Vagina (tissue), 2 donors: ENCODE measurements at regions not wholly inside any gene's neighbourhood (a gene's known extent, or its start where the extent isn't known, plus 50 kb on each side); places are given as distances from the start of the nearest gene placed in this dataset.

Experiments
- DNase-seq, 2 donors: peaks; one replicate each; pipeline ENCODE4 v3.0.0-alpha.2; 2017; ENCODE audit errors: extremely low spot score in 2 of 2
- H3K27ac ChIP-seq: fragments of 200-600 bp; sonication (generic); one replicate; pipeline ENCODE4 v1.5.1; 2019
- H3K27me3 ChIP-seq: fragments of 200-600 bp; sonication (generic); one replicate; pipeline ENCODE4 v1.5.1; 2019
- H3K36me3 ChIP-seq, 2 donors: fragments of 200-600 bp; sonication (generic); one replicate each; pipeline ENCODE4 v1.5.1; 2017 to 2019
- H3K4me1 ChIP-seq: fragments of 200-600 bp; sonication (generic); one replicate; pipeline ENCODE4 v1.5.1; 2019
- H3K4me3 ChIP-seq, 2 donors: fragments of 200-600 bp; sonication (generic); 1 replicate in 1 of 2; 2 replicates in 1 of 2; pipeline ENCODE4 v1.5.1; 2016 to 2019
- H3K9me3 ChIP-seq: fragments of 200-600 bp; sonication (generic); one replicate; pipeline ENCODE4 v1.5.1; 2019
- POLR2A ChIP-seq, 2 donors: fragments of 450-650 bp; IDR thresholded peaks; one replicate each; pipeline ENCODE4 v1.6.1; 2017; ENCODE audit warnings: antibody characterized with exemption in 2 of 2, mild to moderate bottlenecking in 2 of 2, moderate library complexity in 2 of 2
- POLR2AphosphoS5 ChIP-seq, 2 donors: sonication (generic); formaldehyde crosslinking; IDR thresholded peaks; one replicate each; pipeline ENCODE4 v1.9.0; 2017; ENCODE audit warnings: antibody characterized with exemption in 2 of 2, mild to moderate bottlenecking in 2 of 2, low read depth in 1 of 2; ENCODE audit not compliant: insufficient read depth in 1 of 2
- intact Hi-C: fragments of 100-400 bp; cut with DNase I; formaldehyde crosslinking; loops from one replicate; pipeline ENCODE4 v1.15.1; 2023
- TF ChIP-seq, protein P1 (sequence below), 3 experiments: fragments of 450-650 bp in 2 of 3; fragments of 200-600 bp in 1 of 3; sonication (generic) in 1 of 3; IDR thresholded peaks; one replicate each; pipeline ENCODE4 v1.5.1; 2017 to 2019; ENCODE audit warnings: antibody characterized with exemption in 3 of 3, mild to moderate bottlenecking in 2 of 3, moderate library complexity in 2 of 3

DNA sequence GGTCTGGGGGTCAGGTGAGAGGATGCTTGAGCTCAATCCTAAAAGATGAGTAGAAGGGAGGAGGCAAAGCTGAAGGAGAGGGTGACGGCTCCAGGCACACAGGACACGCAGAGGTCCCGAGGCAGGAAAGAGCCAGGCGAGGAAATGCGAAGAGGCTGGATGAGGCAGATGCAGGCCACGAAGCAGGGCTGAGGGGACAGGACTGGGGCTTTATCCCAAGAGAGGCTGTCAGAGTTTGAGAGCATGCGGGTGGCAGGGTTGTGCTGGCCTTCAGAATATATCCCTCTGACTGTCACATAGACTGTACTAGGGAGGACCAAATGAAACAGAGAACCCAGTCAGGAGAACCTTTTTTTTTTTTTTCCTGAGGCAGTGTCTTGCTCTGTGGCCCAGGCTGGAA, 100.2 kb downstream of the RMI2 start:
- TF ChIP-seq POLR2A (IDR thresholded peaks at IDR 0.05) (no peak), POLR2AphosphoS5 (IDR thresholded peaks at IDR 0.05; ENCODE audit: insufficient read depth in 1 of 2, low read depth in 1 of 2) (no peak)
- TF ChIP-seq, protein P1, sequence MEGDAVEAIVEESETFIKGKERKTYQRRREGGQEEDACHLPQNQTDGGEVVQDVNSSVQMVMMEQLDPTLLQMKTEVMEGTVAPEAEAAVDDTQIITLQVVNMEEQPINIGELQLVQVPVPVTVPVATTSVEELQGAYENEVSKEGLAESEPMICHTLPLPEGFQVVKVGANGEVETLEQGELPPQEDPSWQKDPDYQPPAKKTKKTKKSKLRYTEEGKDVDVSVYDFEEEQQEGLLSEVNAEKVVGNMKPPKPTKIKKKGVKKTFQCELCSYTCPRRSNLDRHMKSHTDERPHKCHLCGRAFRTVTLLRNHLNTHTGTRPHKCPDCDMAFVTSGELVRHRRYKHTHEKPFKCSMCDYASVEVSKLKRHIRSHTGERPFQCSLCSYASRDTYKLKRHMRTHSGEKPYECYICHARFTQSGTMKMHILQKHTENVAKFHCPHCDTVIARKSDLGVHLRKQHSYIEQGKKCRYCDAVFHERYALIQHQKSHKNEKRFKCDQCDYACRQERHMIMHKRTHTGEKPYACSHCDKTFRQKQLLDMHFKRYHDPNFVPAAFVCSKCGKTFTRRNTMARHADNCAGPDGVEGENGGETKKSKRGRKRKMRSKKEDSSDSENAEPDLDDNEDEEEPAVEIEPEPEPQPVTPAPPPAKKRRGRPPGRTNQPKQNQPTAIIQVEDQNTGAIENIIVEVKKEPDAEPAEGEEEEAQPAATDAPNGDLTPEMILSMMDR (IDR thresholded peaks at IDR 0.05) = no peak
- intact Hi-C loops = no loop called here
- no peak for DNase-seq
- Histone ChIP-seq H3K27ac (no peak overlapping the region), H3K4me3 (no peak overlapping the region), H3K27me3 (no peaks in the 10 kb centered on the region), H3K36me3 (no peaks in the 10 kb centered on the region), H3K4me1 (no peaks in the 10 kb centered on the region), H3K9me3 (peaks cover 1% of the 10 kb centered on the region)

DNA sequence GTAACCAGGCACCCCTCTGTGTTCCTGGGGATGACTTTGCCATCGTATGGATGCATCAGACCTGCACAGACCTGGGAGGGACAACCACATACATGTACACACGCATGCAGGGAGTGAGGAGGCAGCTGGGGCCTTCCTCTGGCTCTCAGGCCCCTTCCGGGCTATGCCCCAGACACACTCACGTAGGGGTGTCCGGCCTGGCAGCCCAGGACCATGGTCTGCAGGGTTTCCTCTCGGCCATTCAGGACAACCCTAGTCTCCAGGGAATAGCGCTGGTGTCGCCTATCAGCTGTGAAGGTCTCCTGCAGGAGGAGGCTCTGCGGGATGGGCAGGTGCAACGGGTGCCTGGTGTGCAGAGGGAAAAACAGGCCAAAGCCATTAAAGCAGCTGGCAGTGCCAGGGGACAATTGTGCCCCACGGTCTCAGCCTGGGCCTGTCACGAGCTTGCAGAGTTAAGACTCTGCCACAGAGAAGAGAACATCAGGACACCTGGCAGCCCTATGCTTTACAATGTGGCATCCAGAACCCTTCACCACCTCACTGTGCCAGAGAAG, 101.4 kb downstream of the RMI2 start:
- Histone ChIP-seq H3K9me3 (no peaks in the 10 kb centered on the region), H3K27me3 (no peaks in the 10 kb centered on the region), H3K4me1 (no peaks in the 10 kb centered on the region), H3K27ac (no peak overlapping the region), H3K36me3 (no peaks in the 10 kb centered on the region), H3K4me3 (no peak overlapping the region)
- DNase-seq = no peak
- intact Hi-C loops = no loop called here
- TF ChIP-seq POLR2AphosphoS5 (IDR thresholded peaks at IDR 0.05; ENCODE audit: insufficient read depth in 1 of 2, low read depth in 1 of 2) = no peak

DNA sequence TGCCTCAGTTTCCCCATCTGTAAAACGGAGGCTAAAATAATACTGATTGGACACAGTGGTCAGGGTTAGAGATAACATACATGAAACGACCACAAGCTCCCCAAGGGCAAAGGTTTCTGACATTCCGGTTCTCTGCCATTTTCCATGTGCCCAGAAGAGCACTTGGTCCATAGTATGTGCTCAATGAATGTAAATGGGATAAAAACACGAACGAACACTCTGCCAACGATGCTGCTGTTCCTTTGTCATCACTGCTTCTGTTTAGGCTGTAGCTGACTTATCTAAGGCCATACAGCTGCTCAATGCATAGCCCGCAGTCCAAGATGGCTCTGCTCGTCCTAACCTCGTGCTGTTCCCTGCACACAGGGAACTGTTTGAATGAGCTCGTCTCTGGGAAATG, 102.0 kb downstream of the RMI2 start:
- no peak overlapping the region for H3K27ac ChIP-seq
- H3K9me3 ChIP-seq = no peaks in the 10 kb centered on the region
- intact Hi-C loops = no loop called here
- no peaks in the 10 kb centered on the region for H3K27me3 ChIP-seq
- H3K36me3 ChIP-seq = no peaks in the 10 kb centered on the region
- TF ChIP-seq POLR2AphosphoS5 (IDR thresholded peaks at IDR 0.05; ENCODE audit: insufficient read depth in 1 of 2, low read depth in 1 of 2) (no peak), POLR2A (IDR thresholded peaks at IDR 0.05) (no peak)
- TF ChIP-seq, protein P1 (IDR thresholded peaks at IDR 0.05) = no peak
- DNase-seq = no peak
- peaks cover 1% of the 10 kb centered on the region for H3K4me1 ChIP-seq
- no peak overlapping the region for H3K4me3 ChIP-seq

DNA sequence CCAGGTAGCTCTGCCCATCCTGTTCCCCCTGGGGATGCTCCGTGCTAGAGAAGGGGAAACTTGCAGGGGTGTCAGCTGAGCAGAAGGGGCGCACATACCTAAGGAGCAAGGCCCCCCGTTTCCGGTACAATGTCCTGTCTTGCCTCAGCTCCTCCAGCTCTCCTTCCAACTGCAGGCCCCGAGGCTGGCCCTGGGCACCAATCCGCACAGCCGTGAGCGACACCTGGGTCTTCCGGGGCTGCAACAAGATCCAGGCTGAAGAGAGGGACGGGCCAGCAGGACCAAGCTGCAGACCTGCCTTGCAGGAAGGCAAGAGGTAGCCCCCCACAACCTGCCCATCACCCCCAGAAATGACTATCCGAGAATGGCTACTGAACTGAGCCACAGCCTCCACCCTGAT, 102.6 kb downstream of the RMI2 start:
- no peaks in the 10 kb centered on the region for H3K36me3 ChIP-seq
- DNase-seq = no peak
- H3K4me1 ChIP-seq = peaks cover 5% of the 10 kb centered on the region
- H3K27ac ChIP-seq = no peak overlapping the region
- no peaks in the 10 kb centered on the region for H3K27me3 ChIP-seq
- no peaks in the 10 kb centered on the region for H3K9me3 ChIP-seq
- intact Hi-C loops = no loop called here
- no peak overlapping the region for H3K4me3 ChIP-seq
- TF ChIP-seq, protein P1 (IDR thresholded peaks at IDR 0.05) = no peak
- TF ChIP-seq POLR2AphosphoS5 (IDR thresholded peaks at IDR 0.05; ENCODE audit: insufficient read depth in 1 of 2, low read depth in 1 of 2) (no peak), POLR2A (IDR thresholded peaks at IDR 0.05) (no peak)

DNA sequence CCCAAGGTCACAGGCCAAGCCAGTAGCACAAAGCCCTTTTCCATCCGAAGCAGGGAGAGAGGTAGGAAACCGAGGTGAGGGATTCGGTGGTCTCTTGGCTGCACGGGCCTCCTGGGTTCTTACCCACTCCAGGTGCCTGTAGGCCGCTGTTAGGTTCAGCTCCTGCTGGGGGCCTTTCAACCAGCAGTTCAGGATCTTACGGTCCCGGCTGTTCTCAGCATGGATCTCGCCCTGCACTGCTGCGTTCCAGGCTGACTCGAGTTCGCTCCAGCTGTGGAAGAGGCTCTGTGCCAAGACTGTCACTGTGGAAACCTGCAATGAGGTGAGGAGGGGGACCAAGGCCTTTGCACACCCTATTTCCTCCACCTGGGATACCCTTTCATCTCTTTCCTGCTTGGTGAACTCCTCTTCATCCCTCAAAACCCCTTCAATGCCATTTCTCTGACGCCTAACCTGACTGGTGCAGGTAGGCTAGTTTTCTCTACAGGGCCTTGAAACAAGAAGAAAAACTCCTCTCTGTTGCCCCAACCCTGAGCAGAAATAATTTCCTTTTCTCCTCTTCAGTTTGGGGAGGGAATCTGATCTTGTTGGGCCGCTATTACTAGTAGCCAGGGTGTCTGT, 103.6 kb downstream of the RMI2 start:
- intact Hi-C loops = no loop called here
- no peaks in the 10 kb centered on the region for H3K9me3 ChIP-seq
- TF ChIP-seq POLR2A (IDR thresholded peaks at IDR 0.05) (no peak), POLR2AphosphoS5 (IDR thresholded peaks at IDR 0.05; ENCODE audit: insufficient read depth in 1 of 2, low read depth in 1 of 2) (no peak)
- TF ChIP-seq, protein P1 (IDR thresholded peaks at IDR 0.05) = no peak

More for the DNA sequence above, 103.6 kb downstream of the RMI2 start:
- Histone ChIP-seq H3K4me3 (no peak overlapping the region), H3K4me1 (peaks cover 5% of the 10 kb centered on the region), H3K27me3 (no peaks in the 10 kb centered on the region), H3K36me3 (no peaks in the 10 kb centered on the region), H3K27ac (no peak overlapping the region)
- no peak for DNase-seq
